SK-N-SH (cell line): ENCODE measurements at regions not wholly inside any gene's neighbourhood (a gene's known extent, or its start where the extent isn't known, plus 50 kb on each side); places are given as distances from the start of the nearest gene placed in this dataset.

ENCODE experiments used
- CTCF ChIA-PET: fragments of 300-600, 350-600 bp; formaldehyde crosslinking; extraction: SDS; loops from one replicate; lab custom pipeline; 2021; lab: Yijun Ruan, JAX
- POLR2A ChIA-PET: fragments of 350-600 bp; sonication (Branson Sonifier 250); formaldehyde crosslinking; extraction: SDS; loops from one replicate; lab custom pipeline; 2020; ENCODE audit warnings: antibody characterized with exemption, inconsistent platforms; lab: Yijun Ruan, JAX
- DNase-seq: peaks from one replicate; pipeline ENCODE4 v3.0.0; 2012
- H2AFZ ChIP-seq: fragments of 200-600 bp; sonication (generic); 2 replicates; pipeline ENCODE4 v1.8.1; 2016; ENCODE audit warnings: antibody characterized with exemption, mild to moderate bottlenecking, low read depth
- H3F3A ChIP-seq: fragments of 200-600 bp; sonication (generic); replicated peaks from 2 replicates; pipeline ENCODE3; 2016; ENCODE audit warnings: antibody characterized with exemption, mild to moderate bottlenecking; ENCODE audit not compliant: insufficient read depth
- H3K27ac ChIP-seq, 2 experiments: fragments of 200-500 bp in 1 of 2; fragments of 200-600 bp in 1 of 2; sonication (Bioruptor generic) in 1 of 2; sonication (generic), shearing (Covaris generic) in 1 of 2; 2 replicates each; pipeline versions ENCODE4 v1.5.1 to v1.6.1; 2014 to 2016; ENCODE audit warnings: low read depth in 2 of 2, inconsistent platforms in 1 of 2, low read length in 1 of 2, mild to moderate bottlenecking in 1 of 2, mixed read lengths in 1 of 2
- H3K27me3 ChIP-seq: fragments of 200-600 bp; sonication (generic), shearing (Covaris generic); 2 replicates; pipeline ENCODE4 v1.6.1; 2016; ENCODE audit warnings: mixed run types; ENCODE audit not compliant: insufficient read depth
- H3K36me3 ChIP-seq, 2 experiments: fragments of 200-500 bp in 1 of 2; fragments of 200-600 bp in 1 of 2; sonication (Bioruptor generic) in 1 of 2; sonication (generic) in 1 of 2; replicated peaks in 1 of 2; 2 replicates each; pipeline versions ENCODE3 to v1.5.1; 2014 to 2016; ENCODE audit warnings: low read length in 1 of 2, mild to moderate bottlenecking in 1 of 2; ENCODE audit not compliant: insufficient read depth in 2 of 2, control insufficient read depth in 1 of 2
- H3K4me1 ChIP-seq, 2 experiments: fragments of 200-500 bp in 1 of 2; fragments of 200-600 bp in 1 of 2; sonication (Bioruptor generic) in 1 of 2; sonication (generic), shearing (Covaris generic) in 1 of 2; 2 replicates each; pipeline versions ENCODE4 v1.5.1 to v1.6.1; 2014 to 2016; ENCODE audit warnings: low read depth in 1 of 2, low read length in 1 of 2, mixed run types in 1 of 2; ENCODE audit not compliant: insufficient read depth in 2 of 2, control insufficient read depth in 1 of 2
- H3K4me2 ChIP-seq: fragments of 200-600 bp; sonication (generic), shearing (Covaris generic); 2 replicates; pipeline ENCODE4 v1.6.1; 2017; ENCODE audit warnings: mixed run types
- H3K4me3 ChIP-seq, 2 experiments: fragments of 200-500 bp in 1 of 2; fragments of 200-600 bp in 1 of 2; sonication (Bioruptor generic) in 1 of 2; sonication (generic), shearing (Covaris generic) in 1 of 2; 2 replicates each; pipeline versions ENCODE4 v1.5.1 to v1.8.1; 2014 to 2016; ENCODE audit warnings: low read depth in 2 of 2, inconsistent platforms in 1 of 2, low read length in 1 of 2, mild to moderate bottlenecking in 1 of 2, mixed read lengths in 1 of 2, moderate library complexity in 1 of 2
- H3K79me2 ChIP-seq: fragments of 200-600 bp; sonication (generic); 2 replicates; pipeline ENCODE4 v1.8.1; 2017; ENCODE audit warnings: mild to moderate bottlenecking; ENCODE audit not compliant: insufficient read depth
- H3K9ac ChIP-seq: fragments of 200-600 bp; sonication (generic); 2 replicates; pipeline ENCODE4 v1.6.1; 2017; ENCODE audit warnings: mixed run types
- H3K9me2 ChIP-seq: fragments of 200-600 bp; sonication (generic); 2 replicates; pipeline ENCODE4 v1.6.1; 2017; ENCODE audit warnings: mixed run types
- H3K9me3 ChIP-seq: fragments of 200-600 bp; sonication (generic); 2 replicates; pipeline ENCODE4 v1.6.1; 2017; ENCODE audit warnings: mixed run types, mild to moderate bottlenecking, moderate library complexity
- H4K20me1 ChIP-seq: fragments of 200-600 bp; sonication (generic); 2 replicates; pipeline ENCODE4 v1.6.1; 2017; ENCODE audit warnings: mild to moderate bottlenecking, mixed run types; ENCODE audit not compliant: insufficient read depth
- ELF1 ChIP-seq: IDR thresholded peaks from 2 replicates; pipeline ENCODE4 v1.4.0; 2012
- EZH2phosphoT487 ChIP-seq: fragments of 200-600 bp; sonication (generic); IDR thresholded peaks from 2 replicates; pipeline ENCODE4 v1.6.1; 2017; ENCODE audit warnings: low read depth, mixed run types, mild to moderate bottlenecking, antibody characterized with exemption, moderate library complexity, borderline replicate concordance
- FOSL2 ChIP-seq: IDR thresholded peaks from 2 replicates; pipeline ENCODE4 v1.4.0; 2012; ENCODE audit warnings: low read depth, mild to moderate bottlenecking, moderate library complexity, borderline replicate concordance
- FOXJ3 ChIP-seq: sonication (generic); formaldehyde crosslinking; IDR thresholded peaks from 2 replicates; pipeline ENCODE4 v1.5.1; 2020; ENCODE audit warnings: mild to moderate bottlenecking, missing genetic modification reagents
- GATA2 ChIP-seq: sonication (generic); formaldehyde crosslinking; IDR thresholded peaks from 2 replicates; pipeline ENCODE4 v1.5.0; 2020; ENCODE audit warnings: mild to moderate bottlenecking, missing genetic modification reagents
- IRF3 ChIP-seq: fragments of 150-350 bp; IDR thresholded peaks from 2 replicates; pipeline ENCODE4 v1.6.1; 2016; ENCODE audit warnings: mild to moderate bottlenecking, low read depth, low read length
- JUND ChIP-seq: IDR thresholded peaks from 2 replicates; pipeline ENCODE4 v1.4.0; 2012
- NFIC ChIP-seq: IDR thresholded peaks from 2 replicates; pipeline ENCODE4 v1.4.0; 2012; ENCODE audit warnings: borderline replicate concordance
- NRF1 ChIP-seq: IDR thresholded peaks from 2 replicates; pipeline ENCODE4 v1.6.1; 2012; ENCODE audit warnings: low read depth, mild to moderate bottlenecking, low read length
- PBX3 ChIP-seq: IDR thresholded peaks from 2 replicates; pipeline ENCODE4; 2012
- POLR2AphosphoS5 ChIP-seq: IDR thresholded peaks from 2 replicates; pipeline ENCODE4 v1.6.1; 2012; ENCODE audit warnings: low read depth, low read length
- RFX5 ChIP-seq: IDR thresholded peaks from 2 replicates; pipeline ENCODE4 v1.6.1; 2012; ENCODE audit warnings: mild to moderate bottlenecking, improper control_type of control experiment, low read length
- RXRA ChIP-seq: IDR thresholded peaks from 2 replicates; pipeline ENCODE4 v1.4.0; 2012; ENCODE audit warnings: low read depth, mild to moderate bottlenecking, borderline replicate concordance
- SMC3 ChIP-seq: IDR thresholded peaks from 2 replicates; pipeline ENCODE4 v1.6.1; 2012; ENCODE audit warnings: low read depth, low read length, improper control_type of control experiment
- TCF12 ChIP-seq: IDR thresholded peaks from 2 replicates; pipeline ENCODE4 v1.4.0; 2012
- TEAD4 ChIP-seq: IDR thresholded peaks from 2 replicates; pipeline ENCODE4 v1.4.0; 2012; ENCODE audit warnings: mild to moderate bottlenecking, borderline replicate concordance; ENCODE audit not compliant: insufficient read depth
- USF2 ChIP-seq: fragments of 150-350 bp; IDR thresholded peaks from 2 replicates; pipeline ENCODE4 v1.6.1; 2017; ENCODE audit warnings: antibody characterized with exemption, low read length, low read depth, borderline replicate concordance
- WGBS: methylation state at CpG from one replicate; pipeline ENCODE4 v1.1.6; 2017; ENCODE audit warnings: low lambda C conversion rate; 5-methylcytosine and 5-hydroxymethylcytosine counted together
- TF ChIP-seq, protein P1 (sequence below): fragments of 200-600 bp; sonication (generic); IDR thresholded peaks from 2 replicates; pipeline ENCODE4 v1.6.1; 2017; ENCODE audit warnings: antibody characterized with exemption, mild to moderate bottlenecking, moderate library complexity
- TF ChIP-seq, protein P2 (sequence below): IDR thresholded peaks from 2 replicates; pipeline ENCODE4 v1.6.1; 2012; ENCODE audit warnings: mild to moderate bottlenecking, low read depth, low read length, moderate library complexity

GRCh38 chr14:89056394-89056793 lies 231.9 kb downstream of the TTC8 start:
- TF ChIP-seq JUND (no peak), RXRA (no peak), NRF1 (no peak), SMC3 (no peak), USF2 (no peak)
- TF ChIP-seq, protein P1, sequence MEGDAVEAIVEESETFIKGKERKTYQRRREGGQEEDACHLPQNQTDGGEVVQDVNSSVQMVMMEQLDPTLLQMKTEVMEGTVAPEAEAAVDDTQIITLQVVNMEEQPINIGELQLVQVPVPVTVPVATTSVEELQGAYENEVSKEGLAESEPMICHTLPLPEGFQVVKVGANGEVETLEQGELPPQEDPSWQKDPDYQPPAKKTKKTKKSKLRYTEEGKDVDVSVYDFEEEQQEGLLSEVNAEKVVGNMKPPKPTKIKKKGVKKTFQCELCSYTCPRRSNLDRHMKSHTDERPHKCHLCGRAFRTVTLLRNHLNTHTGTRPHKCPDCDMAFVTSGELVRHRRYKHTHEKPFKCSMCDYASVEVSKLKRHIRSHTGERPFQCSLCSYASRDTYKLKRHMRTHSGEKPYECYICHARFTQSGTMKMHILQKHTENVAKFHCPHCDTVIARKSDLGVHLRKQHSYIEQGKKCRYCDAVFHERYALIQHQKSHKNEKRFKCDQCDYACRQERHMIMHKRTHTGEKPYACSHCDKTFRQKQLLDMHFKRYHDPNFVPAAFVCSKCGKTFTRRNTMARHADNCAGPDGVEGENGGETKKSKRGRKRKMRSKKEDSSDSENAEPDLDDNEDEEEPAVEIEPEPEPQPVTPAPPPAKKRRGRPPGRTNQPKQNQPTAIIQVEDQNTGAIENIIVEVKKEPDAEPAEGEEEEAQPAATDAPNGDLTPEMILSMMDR, result no peak
- TF ChIP-seq, all 33 proteins: peak for 0
- no peak overlapping the region for H3K4me2 ChIP-seq
- POLR2A ChIA-PET, result no interaction called here
- H3K27ac ChIP-seq, result no peak overlapping the region
- H3K4me3 ChIP-seq, result no peak overlapping the region
- no peak for DNase-seq
- no peak overlapping the region for H2AFZ ChIP-seq
- H3K9me3 ChIP-seq, result no peaks in the 10 kb centered on the region
- H3K9me2 ChIP-seq, result no peaks in the 10 kb centered on the region
- H3F3A ChIP-seq, result no peaks in the 10 kb centered on the region
- no peaks in the 10 kb centered on the region for H3K27me3 ChIP-seq
- CTCF ChIA-PET, result no interaction called here
- no peaks in the 10 kb centered on the region for H3K36me3 ChIP-seq
- no peaks in the 10 kb centered on the region for H3K4me1 ChIP-seq
- no peak overlapping the region for H3K9ac ChIP-seq
- WGBS, result 60% methylated on average over 3 of the region's 4 CpGs
- no peaks in the 10 kb centered on the region for H4K20me1 ChIP-seq
- H3K79me2 ChIP-seq, result no peaks in the 10 kb centered on the region

- POLR2A ChIA-PET, result no interaction called here
- no peak for DNase-seq
- 47% methylated on average over 3 of the region's 3 CpGs for WGBS
- no peak for TF ChIP-seq USF2
- TF ChIP-seq TCF12, result no peak
- TF ChIP-seq NRF1, result no peak
- TF ChIP-seq RXRA, result no peak
- TF ChIP-seq IRF3, result no peak
- TF ChIP-seq, protein P2, sequence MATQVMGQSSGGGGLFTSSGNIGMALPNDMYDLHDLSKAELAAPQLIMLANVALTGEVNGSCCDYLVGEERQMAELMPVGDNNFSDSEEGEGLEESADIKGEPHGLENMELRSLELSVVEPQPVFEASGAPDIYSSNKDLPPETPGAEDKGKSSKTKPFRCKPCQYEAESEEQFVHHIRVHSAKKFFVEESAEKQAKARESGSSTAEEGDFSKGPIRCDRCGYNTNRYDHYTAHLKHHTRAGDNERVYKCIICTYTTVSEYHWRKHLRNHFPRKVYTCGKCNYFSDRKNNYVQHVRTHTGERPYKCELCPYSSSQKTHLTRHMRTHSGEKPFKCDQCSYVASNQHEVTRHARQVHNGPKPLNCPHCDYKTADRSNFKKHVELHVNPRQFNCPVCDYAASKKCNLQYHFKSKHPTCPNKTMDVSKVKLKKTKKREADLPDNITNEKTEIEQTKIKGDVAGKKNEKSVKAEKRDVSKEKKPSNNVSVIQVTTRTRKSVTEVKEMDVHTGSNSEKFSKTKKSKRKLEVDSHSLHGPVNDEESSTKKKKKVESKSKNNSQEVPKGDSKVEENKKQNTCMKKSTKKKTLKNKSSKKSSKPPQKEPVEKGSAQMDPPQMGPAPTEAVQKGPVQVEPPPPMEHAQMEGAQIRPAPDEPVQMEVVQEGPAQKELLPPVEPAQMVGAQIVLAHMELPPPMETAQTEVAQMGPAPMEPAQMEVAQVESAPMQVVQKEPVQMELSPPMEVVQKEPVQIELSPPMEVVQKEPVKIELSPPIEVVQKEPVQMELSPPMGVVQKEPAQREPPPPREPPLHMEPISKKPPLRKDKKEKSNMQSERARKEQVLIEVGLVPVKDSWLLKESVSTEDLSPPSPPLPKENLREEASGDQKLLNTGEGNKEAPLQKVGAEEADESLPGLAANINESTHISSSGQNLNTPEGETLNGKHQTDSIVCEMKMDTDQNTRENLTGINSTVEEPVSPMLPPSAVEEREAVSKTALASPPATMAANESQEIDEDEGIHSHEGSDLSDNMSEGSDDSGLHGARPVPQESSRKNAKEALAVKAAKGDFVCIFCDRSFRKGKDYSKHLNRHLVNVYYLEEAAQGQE, result no peak
- no peak for TF ChIP-seq RFX5
- TF ChIP-seq POLR2AphosphoS5, result no peak
- TF ChIP-seq TEAD4, result no peak
- TF ChIP-seq FOSL2, result no peak
- TF ChIP-seq GATA2 (CRISPR knock-in tag), result no peak
- no peak for TF ChIP-seq NFIC
- no peak for TF ChIP-seq PBX3
- no peak for TF ChIP-seq ELF1
- no peak for TF ChIP-seq EZH2phosphoT487
- TF ChIP-seq FOXJ3, result no peak
These were observed 234.2 kb downstream of the TTC8 start for GRCh38 chr14:89058697-89059096.

More at GRCh38 chr14:89058697-89059096, 234.2 kb downstream of the TTC8 start:
- Histone ChIP-seq H3F3A (no peaks in the 10 kb centered on the region), H3K27me3 (no peaks in the 10 kb centered on the region), H3K79me2 (no peaks in the 10 kb centered on the region), H4K20me1 (no peaks in the 10 kb centered on the region), H3K4me2 (no peak overlapping the region), H2AFZ (no peak overlapping the region), H3K9me3 (no peaks in the 10 kb centered on the region), H3K9me2 (no peaks in the 10 kb centered on the region), H3K27ac (no peak overlapping the region), H3K4me3 (no peak overlapping the region), H3K9ac (no peak overlapping the region), H3K4me1 (no peaks in the 10 kb centered on the region), H3K36me3 (no peaks in the 10 kb centered on the region)
- CTCF ChIA-PET, result no interaction called here
